ENCODE measurements at regions not wholly inside any gene's neighbourhood (a gene's known extent, or its start where the extent isn't known, plus 50 kb on each side); places are given as distances from the start of the nearest gene placed in this dataset.
A peak's percentile ranks its signal among the peaks of the same experiment; 100 is the strongest.

- H3K4me1 ChIP-seq: peaks cover 7% of the 10 kb centered on the region
- H3K27ac ChIP-seq: no peak overlapping the region
- DNase-seq (ENCODE audit: low spot score in 2 of 2): no peak
- peaks cover 10% of the 10 kb centered on the region for H3K36me3 ChIP-seq
- no peak overlapping the region for H3K4me3 ChIP-seq
- WGBS: 96% methylated on average over 5 of the region's 5 CpGs
- H3K9me3 ChIP-seq: no peaks in the 10 kb centered on the region
- no peaks in the 10 kb centered on the region for H3K27me3 ChIP-seq
- TF ChIP-seq EP300 (IDR thresholded peaks at IDR 0.05): no peak
- no peak for TF ChIP-seq POLR2AphosphoS5 (IDR thresholded peaks at IDR 0.05)
- TF ChIP-seq POLR2A (IDR thresholded peaks at IDR 0.05): no peak
- TF ChIP-seq CTCF (IDR thresholded peaks at IDR 0.05): no peak
Measured at GRCh38 chrX:10101269-10101668, 55.5 kb upstream of the CLCN4 start.

- no peak for TF ChIP-seq POLR2AphosphoS5 (IDR thresholded peaks at IDR 0.05)
- TF ChIP-seq EP300 (IDR thresholded peaks at IDR 0.05): no peak
- TF ChIP-seq POLR2A (IDR thresholded peaks at IDR 0.05): no peak
- TF ChIP-seq CTCF (IDR thresholded peaks at IDR 0.05): no peak
- WGBS: 87% methylated on average over 14 of the region's 14 CpGs
- Histone ChIP-seq H3K27ac (no peak overlapping the region), H3K27me3 (no peaks in the 10 kb centered on the region), H3K4me3 (no peak overlapping the region), H3K36me3 (peaks cover 10% of the 10 kb centered on the region), H3K9me3 (no peaks in the 10 kb centered on the region), H3K4me1 (peaks cover 13% of the 10 kb centered on the region)
- no peak for DNase-seq (ENCODE audit: low spot score in 2 of 2)
Measured at GRCh38 chrX:10102046-10102704, 54.6 kb upstream of the CLCN4 start.

GRCh38 chrX:10103023-10103422 is 53.8 kb upstream of the CLCN4 start:
- no peak for DNase-seq (ENCODE audit: low spot score in 2 of 2)
- H3K9me3 ChIP-seq: no peaks in the 10 kb centered on the region
- H3K4me3 ChIP-seq: no peak overlapping the region
- peaks cover 15% of the 10 kb centered on the region for H3K4me1 ChIP-seq
- WGBS: 65% methylated on average over 8 of the region's 8 CpGs
- no peak overlapping the region for H3K27ac ChIP-seq
- TF ChIP-seq EP300 (IDR thresholded peaks at IDR 0.05) (no peak), CTCF (IDR thresholded peaks at IDR 0.05) (no peak), POLR2A (IDR thresholded peaks at IDR 0.05) (no peak), POLR2AphosphoS5 (IDR thresholded peaks at IDR 0.05) (no peak)
- no peaks in the 10 kb centered on the region for H3K27me3 ChIP-seq
- peaks cover 10% of the 10 kb centered on the region for H3K36me3 ChIP-seq

GRCh38 chrX:10104958-10105658 is 51.7 kb upstream of the CLCN4 start:
- WGBS: 78% methylated on average over 10 of the region's 10 CpGs
- Histone ChIP-seq H3K4me1 (peaks cover 26% of the 10 kb centered on the region), H3K27ac (peak overlapping the region; percentile 54), H3K9me3 (no peaks in the 10 kb centered on the region), H3K36me3 (peaks cover 7% of the 10 kb centered on the region), H3K27me3 (no peaks in the 10 kb centered on the region), H3K4me3 (no peak overlapping the region)
- TF ChIP-seq POLR2AphosphoS5 (IDR thresholded peaks at IDR 0.05) (no peak), EP300 (IDR thresholded peaks at IDR 0.05) (no peak), CTCF (IDR thresholded peaks at IDR 0.05) (no peak), POLR2A (IDR thresholded peaks at IDR 0.05) (no peak)
- peak in 1 of 2 donors; percentile 28 for DNase-seq (ENCODE audit: low spot score in 2 of 2)

GRCh38 chrX:10106806-10107205 is 50.0 kb upstream of the CLCN4 start:
- Histone ChIP-seq H3K27me3 (no peaks in the 10 kb centered on the region), H3K36me3 (no peaks in the 10 kb centered on the region), H3K27ac (no peak overlapping the region), H3K4me1 (peaks cover 33% of the 10 kb centered on the region), H3K9me3 (no peaks in the 10 kb centered on the region), H3K4me3 (no peak overlapping the region)
- 63% methylated on average over 10 of the region's 10 CpGs for WGBS
- no peak for DNase-seq (ENCODE audit: low spot score in 2 of 2)
- TF ChIP-seq POLR2AphosphoS5 (IDR thresholded peaks at IDR 0.05): no peak
